Heart right ventricle (tissue), 16 donors: ENCODE measurements at regions not wholly inside any gene's neighbourhood (a gene's known extent, or its start where the extent isn't known, plus 50 kb on each side); places are given as distances from the start of the nearest gene placed in this dataset.

Experiments
- ATAC-seq, 8 donors: fragments of 200-7000 bp; cut with Tn5 transposase; one replicate each; pipeline ENCODE4 v1.9.1; 2020; ENCODE audit warnings: mild to moderate bottlenecking in 8 of 8, moderate library complexity in 8 of 8, moderate number of reproducible peaks in 1 of 8
- DNase-seq, 2 donors: peaks; one replicate each; pipeline ENCODE4 v3.0.0-alpha.2; 2020
- H3K27ac ChIP-seq, 10 donors: fragments of 200-600 bp; sonication (generic) in 2 of 10; one replicate each; pipeline versions ENCODE4 v1.5.0 to v1.8.0; 2020 to 2022; ENCODE audit warnings: mild to moderate bottlenecking in 3 of 10
- H3K27me3 ChIP-seq, 7 donors: fragments of 200-600 bp; one replicate each; pipeline ENCODE4 v1.8.0; 2021 to 2022; ENCODE audit warnings: mild to moderate bottlenecking in 2 of 7
- H3K36me3 ChIP-seq, 9 donors: fragments of 200-600 bp; sonication (generic) in 1 of 9; one replicate each; pipeline versions ENCODE4 v1.5.0 to v1.8.0; 2020 to 2022; ENCODE audit warnings: mild to moderate bottlenecking in 2 of 9
- H3K4me1 ChIP-seq, 9 donors: fragments of 200-600 bp; sonication (generic) in 1 of 9; one replicate each; pipeline versions ENCODE4 v1.5.0 to v1.8.0; 2020 to 2022; ENCODE audit warnings: mild to moderate bottlenecking in 4 of 9
- H3K4me3 ChIP-seq, 10 donors: fragments of 200-600 bp; sonication (generic) in 2 of 10; one replicate each; pipeline versions ENCODE4 v1.5.0 to v1.8.0; 2020 to 2022; ENCODE audit warnings: mild to moderate bottlenecking in 7 of 10, moderate library complexity in 2 of 10
- H3K9me3 ChIP-seq, 11 donors: fragments of 200-600 bp in 10 of 11; sonication (generic) in 2 of 11; one replicate each; pipeline versions ENCODE4 v1.5.0 to v1.8.0; 2013 to 2022; ENCODE audit warnings: mild to moderate bottlenecking in 2 of 11, control low read depth in 1 of 11, moderate library complexity in 1 of 11
- WGBS, 2 donors: extraction: QIAGEN DNeasy Blood & Tissue Kit; methylation state at CpG; one replicate each; pipeline ENCODE4 v1.1.7; 2013; ENCODE audit warnings: inconsistent platforms in 1 of 2; 5-methylcytosine and 5-hydroxymethylcytosine counted together
- intact Hi-C, 10 donors: fragments of 100-400 bp; cut with DNase I; formaldehyde crosslinking; loops; one replicate each; pipeline versions ENCODE4 v1.11.1 to v1.14.2; 2022
- TF ChIP-seq, protein P1 (sequence below), 9 donors: fragments of 200-600 bp; sonication (generic) in 2 of 9; IDR thresholded peaks; one replicate each; pipeline versions ENCODE4 v1.5.0 to v1.8.0; 2021 to 2022; ENCODE audit warnings: antibody characterized with exemption in 9 of 9, mild to moderate bottlenecking in 5 of 9, moderate library complexity in 1 of 9
- donor health status: Arrhythmogenic right ventricular cardiomyopathy.
- donor health status: ischemic (EF 13 %, LVEDD 7.1; RV severe dilation, severe dysfunction).
- donor health status: healthy with polysubstance abuse.
- donor health status: DM: no; HTN: yes; CAD: no.
- donor health status: DM: no; HTN: no; CAD: no.
- donor health status: ischemic (EF 25% LVEDD 6.9; RV normal size, moderate dysfunction).
- donor health status: ischemic (EF 25% LVEDD 5.7; RV mildly dilated, moderate dysfunction).
- donor health status: healthy.
- donor health status: DM: yes; HTN: yes; CAD: no.
- donor health status: Ischemic cardiomyopathy.
- donor health status: ischemic (EF 35%, LVEDD 5.7; RV mildly dilated, moderate dysfunction).
- donor health status: nonischemic (EF 11% LVEDD 7.7; RV severe dilation, severe dysfunction).
- donor health status: DM: yes; HTN: yes; CAD: no.
- donor health status: PGD.
- donor health status: ischemic (EF 29% LVEDD 5.4; RV normal size, mild dysfunction).
- donor health status: nonischemic (EF 23%, LVEDD 6.1; RV moderate dilation, normal function).

DNA sequence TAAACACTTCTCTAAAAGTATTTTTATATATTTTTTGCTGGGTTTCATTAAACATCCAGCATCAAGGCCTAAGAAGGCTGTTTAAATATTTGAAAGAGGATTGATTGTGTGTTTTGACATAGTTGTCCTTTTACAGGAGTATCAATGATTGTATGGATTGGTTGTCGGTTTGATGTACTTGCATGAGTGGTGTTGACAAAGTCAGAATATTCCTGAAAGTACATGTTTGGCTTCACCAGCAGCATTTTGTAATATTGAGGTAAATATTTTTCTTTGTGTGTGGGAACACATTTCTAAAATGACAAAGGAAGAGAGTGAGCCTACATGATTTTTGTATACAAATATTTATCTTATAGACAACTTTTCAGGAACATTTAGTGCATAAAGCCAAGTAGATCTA, 269.7 kb downstream of the PTBP2 start:
- no peaks in the 10 kb centered on the region for H3K9me3 ChIP-seq
- ATAC-seq (no peak), DNase-seq (no peak)
- H3K4me3 ChIP-seq: no peak overlapping the region
- H3K36me3 ChIP-seq: no peaks in the 10 kb centered on the region
- intact Hi-C loops: no loop called here
- H3K4me1 ChIP-seq: no peaks in the 10 kb centered on the region
- no peak overlapping the region for H3K27ac ChIP-seq
- TF ChIP-seq, protein P1, sequence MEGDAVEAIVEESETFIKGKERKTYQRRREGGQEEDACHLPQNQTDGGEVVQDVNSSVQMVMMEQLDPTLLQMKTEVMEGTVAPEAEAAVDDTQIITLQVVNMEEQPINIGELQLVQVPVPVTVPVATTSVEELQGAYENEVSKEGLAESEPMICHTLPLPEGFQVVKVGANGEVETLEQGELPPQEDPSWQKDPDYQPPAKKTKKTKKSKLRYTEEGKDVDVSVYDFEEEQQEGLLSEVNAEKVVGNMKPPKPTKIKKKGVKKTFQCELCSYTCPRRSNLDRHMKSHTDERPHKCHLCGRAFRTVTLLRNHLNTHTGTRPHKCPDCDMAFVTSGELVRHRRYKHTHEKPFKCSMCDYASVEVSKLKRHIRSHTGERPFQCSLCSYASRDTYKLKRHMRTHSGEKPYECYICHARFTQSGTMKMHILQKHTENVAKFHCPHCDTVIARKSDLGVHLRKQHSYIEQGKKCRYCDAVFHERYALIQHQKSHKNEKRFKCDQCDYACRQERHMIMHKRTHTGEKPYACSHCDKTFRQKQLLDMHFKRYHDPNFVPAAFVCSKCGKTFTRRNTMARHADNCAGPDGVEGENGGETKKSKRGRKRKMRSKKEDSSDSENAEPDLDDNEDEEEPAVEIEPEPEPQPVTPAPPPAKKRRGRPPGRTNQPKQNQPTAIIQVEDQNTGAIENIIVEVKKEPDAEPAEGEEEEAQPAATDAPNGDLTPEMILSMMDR (IDR thresholded peaks at IDR 0.05): no peak
- no peaks in the 10 kb centered on the region for H3K27me3 ChIP-seq
- 93% methylated on average over 1 of the region's 1 CpG for WGBS, 2 donors

DNA sequence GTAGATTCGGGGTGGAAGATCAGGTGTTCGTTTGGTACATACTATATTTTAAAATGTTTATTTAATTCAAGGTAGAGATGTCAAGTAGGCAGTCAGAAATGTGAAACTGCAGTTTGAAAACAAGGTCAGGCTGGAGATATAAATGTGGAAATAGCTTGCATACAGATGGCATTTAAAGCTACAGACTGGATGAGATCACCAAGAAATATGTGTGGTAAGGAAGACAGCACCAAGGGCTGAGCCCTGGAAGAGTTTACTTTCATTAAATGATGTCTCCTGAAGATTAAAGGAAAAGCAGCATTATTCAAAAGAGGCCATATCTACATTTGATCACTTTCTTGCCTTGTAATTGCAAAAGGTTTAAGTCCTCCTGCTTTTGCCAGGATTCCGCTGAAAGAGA, 271.3 kb downstream of the PTBP2 start:
- H3K4me3 ChIP-seq: no peak overlapping the region
- no peak for ATAC-seq

GRCh38 chr1:96995351-96995750, 273.8 kb downstream of the PTBP2 start:
- TF ChIP-seq, protein P1 (IDR thresholded peaks at IDR 0.05): no peak
- DNase-seq (no peak), ATAC-seq (peak in 2 of 8 donors; percentile 35 to 37)
- Histone ChIP-seq H3K27ac (no peak overlapping the region), H3K36me3 (no peaks in the 10 kb centered on the region), H3K9me3 (no peaks in the 10 kb centered on the region), H3K4me1 (no peaks in the 10 kb centered on the region), H3K4me3 (no peak overlapping the region), H3K27me3 (peaks cover 0 to 4% (median 0%) of the 10 kb centered on the region in 7 donors)
- intact Hi-C loops: no loop called here
- WGBS, 2 donors: 52 to 55% methylated on average over 3 of the region's 3 CpGs

More for the DNA sequence above, 271.3 kb downstream of the PTBP2 start:
- Histone ChIP-seq H3K4me1 (no peaks in the 10 kb centered on the region), H3K9me3 (no peaks in the 10 kb centered on the region), H3K27me3 (no peaks in the 10 kb centered on the region), H3K27ac (no peak overlapping the region), H3K36me3 (no peaks in the 10 kb centered on the region)
- intact Hi-C loops: no loop called here
- 82 to 95% methylated on average over 3 of the region's 3 CpGs for WGBS, 2 donors
- TF ChIP-seq, protein P1 (IDR thresholded peaks at IDR 0.05): no peak
- no peak for DNase-seq

- no peaks in the 10 kb centered on the region for H3K4me1 ChIP-seq
- whole genome bisulfite sequencing, 2 donors: 46 to 48% methylated on average over 1 of the region's 1 CpG
- no peaks in the 10 kb centered on the region for H3K9me3 ChIP-seq
- no peak overlapping the region for H3K27ac ChIP-seq
- intact Hi-C loops: no loop called here
- H3K27me3 ChIP-seq: peaks cover 0 to 4% (median 0%) of the 10 kb centered on the region in 7 donors
- TF ChIP-seq, protein P1 (IDR thresholded peaks at IDR 0.05): no peak
- H3K4me3 ChIP-seq: no peak overlapping the region
- no peak for ATAC-seq
- no peak for DNase-seq
- H3K36me3 ChIP-seq: no peaks in the 10 kb centered on the region
These were observed 274.4 kb downstream of the PTBP2 start for GRCh38 chr1:96996001-96996400.
